ENCODE measurements at regions not wholly inside any gene's neighbourhood (a gene's known extent, or its start where the extent isn't known, plus 50 kb on each side); places are given as distances from the start of the nearest gene placed in this dataset.

- TF ChIP-seq TEAD4 (IDR thresholded peaks at IDR 0.05; ENCODE audit: borderline replicate concordance, insufficient read depth) (no peak), FOSL2 (IDR thresholded peaks at IDR 0.05; ENCODE audit: borderline replicate concordance, low read depth) (no peak), CTCF (IDR thresholded peaks at IDR 0.05) (no peak), USF1 (IDR thresholded peaks at IDR 0.05; ENCODE audit: borderline replicate concordance, low read depth) (no peak), FOXM1 (IDR thresholded peaks at IDR 0.05; ENCODE audit: low read depth) (no peak), POLR2AphosphoS5 (IDR thresholded peaks at IDR 0.05; ENCODE audit: low read depth, low read length) (no peak)
Measured at GRCh38 chr2:212695426-212695825, 156.8 kb upstream of the ERBB4 start.
